ENCODE measurements at regions not wholly inside any gene's neighbourhood (a gene's known extent, or its start where the extent isn't known, plus 50 kb on each side); places are given as distances from the start of the nearest gene placed in this dataset.

DNA sequence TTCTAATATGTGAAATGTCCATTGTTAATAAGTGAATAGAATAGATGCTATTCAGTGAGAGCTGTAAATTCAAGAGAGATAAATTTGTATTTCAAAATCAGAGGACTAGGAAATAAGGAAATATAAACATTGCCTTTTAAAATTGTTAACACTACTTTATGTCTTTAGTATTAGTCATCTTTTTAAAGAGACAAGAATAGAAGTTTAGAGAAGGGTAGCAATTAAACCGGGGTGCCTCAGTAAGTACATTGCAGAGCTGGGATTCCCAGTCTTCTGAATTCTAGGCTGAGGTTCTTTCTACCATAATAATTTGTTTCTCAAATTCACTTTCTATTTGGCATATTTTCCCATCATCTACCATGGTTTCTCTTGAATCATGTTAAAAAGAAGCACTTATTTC lies 498.6 kb downstream of the SLC16A7 start:
- H4K20me1 ChIP-seq (ENCODE audit: control insufficient read depth, extremely low read depth, insufficient read depth, low read length): no peaks in the 10 kb centered on the region
- H3K9me3 ChIP-seq (ENCODE audit: control insufficient read depth, low read depth, low read length): no peaks in the 10 kb centered on the region
- no peak for FAIRE-seq
- H3K4me2 ChIP-seq (ENCODE audit: control insufficient read depth, extremely low read depth, insufficient read depth, low read depth, low read length): no peak overlapping the region
- no peaks in the 10 kb centered on the region for H3K79me2 ChIP-seq (ENCODE audit: control insufficient read depth, insufficient read depth, low read length)
- no peak overlapping the region for H3K9ac ChIP-seq (ENCODE audit: control insufficient read depth, extremely low read depth, insufficient read depth, low read length)
- H3K4me3 ChIP-seq (ENCODE audit: control insufficient read depth in 2 of 3, extremely low read depth in 1 of 3, insufficient read depth in 2 of 3, low read depth in 1 of 3, low read length in 3 of 3): no peak overlapping the region
- TF ChIP-seq EZH2 (IDR thresholded peaks at IDR 0.05; ENCODE audit: low read length): no peak
- dilution Hi-C loops (cut with MboI; ENCODE audit: extremely low pct_ligation_motif_present, low sequenced_read_pairs): no loop called here
- H3K27ac ChIP-seq (ENCODE audit: control insufficient read depth, insufficient read depth, low read length): no peak overlapping the region
- H3K27me3 ChIP-seq (ENCODE audit: control insufficient read depth, extremely low read depth, insufficient read depth, low read length): no peaks in the 10 kb centered on the region
- H2AFZ ChIP-seq (ENCODE audit: control insufficient read depth, low read length): no peak overlapping the region
- no peak for DNase-seq (ENCODE audit: low read depth, low spot score)
- H3K36me3 ChIP-seq (ENCODE audit: control insufficient read depth in 2 of 2, extremely low read depth in 1 of 2, insufficient read depth in 2 of 2, low read length in 2 of 2): no peaks in the 10 kb centered on the region
- H3K9me1 ChIP-seq (ENCODE audit: control insufficient read depth, extremely low read depth, insufficient read depth, low read length): no peaks in the 10 kb centered on the region
- no peaks in the 10 kb centered on the region for H3K4me1 ChIP-seq (ENCODE audit: control insufficient read depth, extremely low read depth, insufficient read depth, low read length)

- Histone ChIP-seq H2AFZ (ENCODE audit: control insufficient read depth, low read length) (no peak overlapping the region), H3K36me3 (ENCODE audit: control insufficient read depth in 2 of 2, extremely low read depth in 1 of 2, insufficient read depth in 2 of 2, low read length in 2 of 2) (no peaks in the 10 kb centered on the region), H3K9me1 (ENCODE audit: control insufficient read depth, extremely low read depth, insufficient read depth, low read length) (no peaks in the 10 kb centered on the region), H4K20me1 (ENCODE audit: control insufficient read depth, extremely low read depth, insufficient read depth, low read length) (no peaks in the 10 kb centered on the region), H3K27ac (ENCODE audit: control insufficient read depth, insufficient read depth, low read length) (no peak overlapping the region), H3K79me2 (ENCODE audit: control insufficient read depth, insufficient read depth, low read length) (no peaks in the 10 kb centered on the region), H3K9me3 (ENCODE audit: control insufficient read depth, low read depth, low read length) (peaks cover 2% of the 10 kb centered on the region), H3K9ac (ENCODE audit: control insufficient read depth, extremely low read depth, insufficient read depth, low read length) (no peak overlapping the region), H3K4me3 (ENCODE audit: control insufficient read depth in 2 of 3, extremely low read depth in 1 of 3, insufficient read depth in 2 of 3, low read depth in 1 of 3, low read length in 3 of 3) (no peak overlapping the region), H3K4me1 (ENCODE audit: control insufficient read depth, extremely low read depth, insufficient read depth, low read length) (peaks cover 3% of the 10 kb centered on the region), H3K27me3 (ENCODE audit: control insufficient read depth, extremely low read depth, insufficient read depth, low read length) (no peaks in the 10 kb centered on the region), H3K4me2 (ENCODE audit: control insufficient read depth, extremely low read depth, insufficient read depth, low read depth, low read length) (no peak overlapping the region)
- no peak for FAIRE-seq
- TF ChIP-seq CTCF (optimal IDR thresholded peaks at IDR 0.05 in 1 of 3, IDR thresholded peaks at IDR 0.05 in 1 of 3, conservative IDR thresholded peaks at IDR 0.05 in 1 of 3; ENCODE audit: extremely low read depth in 1 of 3, insufficient read depth in 2 of 3, low read length in 3 of 3) (no peak), EZH2 (IDR thresholded peaks at IDR 0.05; ENCODE audit: low read length) (no peak)
- dilution Hi-C loops (cut with MboI; ENCODE audit: extremely low pct_ligation_motif_present, low sequenced_read_pairs): no loop called here
- DNase-seq (ENCODE audit: low read depth, low spot score): no peak
Measured at GRCh38 chr12:60096727-60097126, 500.9 kb downstream of the SLC16A7 start.

- H4K20me1 ChIP-seq (ENCODE audit: control insufficient read depth, extremely low read depth, insufficient read depth, low read length): no peaks in the 10 kb centered on the region
- no peak overlapping the region for H3K4me2 ChIP-seq (ENCODE audit: control insufficient read depth, extremely low read depth, insufficient read depth, low read depth, low read length)
- H3K9ac ChIP-seq (ENCODE audit: control insufficient read depth, extremely low read depth, insufficient read depth, low read length): no peak overlapping the region
- FAIRE-seq (no peak), DNase-seq (ENCODE audit: low read depth, low spot score) (no peak)
- no peak overlapping the region for H3K4me3 ChIP-seq (ENCODE audit: control insufficient read depth in 2 of 3, extremely low read depth in 1 of 3, insufficient read depth in 2 of 3, low read depth in 1 of 3, low read length in 3 of 3)
- H3K27me3 ChIP-seq (ENCODE audit: control insufficient read depth, extremely low read depth, insufficient read depth, low read length): no peaks in the 10 kb centered on the region
- H3K4me1 ChIP-seq (ENCODE audit: control insufficient read depth, extremely low read depth, insufficient read depth, low read length): peaks cover 4% of the 10 kb centered on the region
- no peaks in the 10 kb centered on the region for H3K9me1 ChIP-seq (ENCODE audit: control insufficient read depth, extremely low read depth, insufficient read depth, low read length)
- no peak for TF ChIP-seq EZH2 (IDR thresholded peaks at IDR 0.05; ENCODE audit: low read length)
- TF ChIP-seq CTCF (optimal IDR thresholded peaks at IDR 0.05 in 1 of 3, IDR thresholded peaks at IDR 0.05 in 1 of 3, conservative IDR thresholded peaks at IDR 0.05 in 1 of 3; ENCODE audit: extremely low read depth in 1 of 3, insufficient read depth in 2 of 3, low read length in 3 of 3): no peak
- no peak overlapping the region for H2AFZ ChIP-seq (ENCODE audit: control insufficient read depth, low read length)
- dilution Hi-C loops (cut with MboI; ENCODE audit: extremely low pct_ligation_motif_present, low sequenced_read_pairs): no loop called here
- peaks cover 2% of the 10 kb centered on the region for H3K9me3 ChIP-seq (ENCODE audit: control insufficient read depth, low read depth, low read length)
- no peaks in the 10 kb centered on the region for H3K79me2 ChIP-seq (ENCODE audit: control insufficient read depth, insufficient read depth, low read length)
- H3K27ac ChIP-seq (ENCODE audit: control insufficient read depth, insufficient read depth, low read length): no peak overlapping the region
- H3K36me3 ChIP-seq (ENCODE audit: control insufficient read depth in 2 of 2, extremely low read depth in 1 of 2, insufficient read depth in 2 of 2, low read length in 2 of 2): no peaks in the 10 kb centered on the region
Measured at GRCh38 chr12:60100160-60100559, 504.3 kb downstream of the SLC16A7 start.
